T-cell (primary cell): ENCODE measurements at regions not wholly inside any gene's neighbourhood (a gene's known extent, or its start where the extent isn't known, plus 50 kb on each side); places are given as distances from the start of the nearest gene placed in this dataset.

Experiments used
- ATAC-seq, 4 experiments: fragments of 200-7000 bp in 3 of 4; fragments of 150-1000 bp in 1 of 4; cut with Tn5 transposase; replicated peaks in 1 of 4; 1 replicate in 3 of 4; 2 replicates in 1 of 4; pipeline ENCODE4 v1.10.0; 2021; ENCODE audit warnings: moderate library complexity in 3 of 4, mild to moderate bottlenecking in 2 of 4, moderate number of reproducible peaks in 1 of 4
- CTCF ChIA-PET, 2 donors: fragments of 300-600 bp; sonication (Branson Sonifier 250); formaldehyde crosslinking; loops; one replicate each; lab custom pipeline; 2022; ENCODE audit warnings: antibody characterized with exemption in 2 of 2; lab: Charles Lee
- POLR2A ChIA-PET, 2 donors: fragments of 300-600 bp; sonication (Branson Sonifier 250); formaldehyde crosslinking; loops; one replicate each; lab custom pipeline; 2022; ENCODE audit warnings: antibody characterized with exemption in 2 of 2; lab: Charles Lee
- DNase-seq, 35 experiments: peaks; one replicate each; pipeline versions ENCODE4 v3.0.0 to v3.0.0-alpha.2; 2013 to 2023
- H3K27ac ChIP-seq: one replicate; pipeline ENCODE4 v1.5.1; 2013; ENCODE audit warnings: low read length
- H3K27me3 ChIP-seq, 2 experiments: replicated peaks in 1 of 2; 1 replicate in 1 of 2; 2 replicates in 1 of 2; pipeline versions ENCODE4 v1.6.1 to v1.7.0; 2013; ENCODE audit warnings: low read length in 1 of 2, mixed read lengths in 1 of 2; ENCODE audit not compliant: control insufficient read depth in 2 of 2, insufficient read depth in 2 of 2; ENCODE audit errors: extremely low read depth in 1 of 2
- H3K36me3 ChIP-seq, 2 donors: 1 replicate in 1 of 2; 2 replicates in 1 of 2; pipeline versions ENCODE4 v1.6.1 to v1.7.0; 2013; ENCODE audit warnings: low read length in 1 of 2; ENCODE audit not compliant: control insufficient read depth in 2 of 2, insufficient read depth in 1 of 2; ENCODE audit errors: extremely low read depth in 1 of 2
- H3K4me1 ChIP-seq, 2 experiments: 1 replicate in 1 of 2; 2 replicates in 1 of 2; pipeline versions ENCODE4 v1.6.1 to v1.7.0; 2013; ENCODE audit warnings: low read length in 2 of 2, mixed read lengths in 1 of 2; ENCODE audit not compliant: insufficient read depth in 2 of 2, control insufficient read depth in 1 of 2; ENCODE audit errors: extremely low read depth in 1 of 2
- H3K4me3 ChIP-seq, 2 donors: 1 replicate in 1 of 2; 2 replicates in 1 of 2; pipeline versions ENCODE4 v1.5.1 to v1.7.0; 2013; ENCODE audit warnings: mild to moderate bottlenecking in 2 of 2, low read length in 1 of 2, moderate library complexity in 1 of 2; ENCODE audit not compliant: control insufficient read depth in 1 of 2; ENCODE audit errors: extremely low read depth in 1 of 2
- H3K9me3 ChIP-seq: 2 replicates; pipeline ENCODE4 v1.7.0; 2013
- H3K27ac Mint-ChIP-seq, 2 donors: one replicate each; pipeline ENCODE4 v1.8.0; 2020 to 2021; ENCODE audit warnings: mild to moderate bottlenecking in 2 of 2, mixed read lengths in 2 of 2
- H3K27me3 Mint-ChIP-seq, 2 donors: one replicate each; pipeline ENCODE4 v1.8.0; 2021 to 2022; ENCODE audit warnings: mixed read lengths in 2 of 2
- H3K36me3 Mint-ChIP-seq: one replicate; pipeline ENCODE4 v1.8.0; 2021; ENCODE audit warnings: mixed read lengths
- H3K4me1 Mint-ChIP-seq, 3 donors: one replicate each; pipeline ENCODE4 v1.8.0; 2020 to 2022; ENCODE audit warnings: mixed read lengths in 3 of 3, mild to moderate bottlenecking in 1 of 3
- H3K4me3 Mint-ChIP-seq, 3 donors: one replicate each; pipeline ENCODE4 v1.8.0; 2020 to 2022; ENCODE audit warnings: mild to moderate bottlenecking in 3 of 3, mixed read lengths in 3 of 3, moderate library complexity in 3 of 3
- H3K9me3 Mint-ChIP-seq, 3 donors: one replicate each; pipeline ENCODE4 v1.8.0; 2020 to 2022; ENCODE audit warnings: mixed read lengths in 3 of 3
- WGBS: methylation state at CpG from one replicate; pipeline ENCODE4 v1.1.5; 2013; ENCODE audit warnings: missing lambda C conversion rate; ENCODE audit not compliant: insufficient coverage; 5-methylcytosine and 5-hydroxymethylcytosine counted together

DNA sequence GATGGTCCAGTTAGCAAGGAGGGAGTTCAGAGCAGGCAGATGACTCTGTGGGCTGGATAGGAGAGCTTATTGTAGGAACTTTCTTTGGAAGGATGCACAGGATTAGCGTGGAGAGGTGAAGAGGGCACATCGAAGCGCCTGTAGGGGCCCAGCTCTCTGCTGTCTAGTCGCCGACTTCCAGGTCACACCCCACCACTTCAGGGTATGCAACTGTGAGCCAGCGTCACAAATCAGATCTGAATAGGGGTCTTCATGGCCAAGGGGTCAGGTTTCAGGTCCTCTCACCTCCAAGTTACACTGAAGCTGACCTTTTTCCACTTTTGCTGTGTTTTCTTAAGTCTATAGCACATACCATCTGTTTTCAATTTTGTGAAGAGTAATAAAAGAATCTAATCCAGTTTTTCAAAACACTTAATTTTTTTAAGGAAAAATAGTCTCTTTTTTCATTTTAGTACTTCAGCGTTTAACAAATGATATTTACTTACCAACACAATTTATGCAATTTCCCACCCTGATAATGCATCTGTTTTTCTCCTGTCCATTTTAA lies 364.2 kb upstream of the CLINT1 start:
- H3K36me3 Mint-ChIP-seq: no peaks in the 10 kb centered on the region
- Histone ChIP-seq H3K9me3 (no peaks in the 10 kb centered on the region), H3K36me3 (no peaks in the 10 kb centered on the region), H3K27me3 (no peaks in the 10 kb centered on the region), H3K4me3 (no peak overlapping the region), H3K27ac (no peak overlapping the region), H3K4me1 (no peaks in the 10 kb centered on the region)
- H3K27ac Mint-ChIP-seq: no peak overlapping the region
- no peak for ATAC-seq
- H3K4me3 Mint-ChIP-seq: no peak overlapping the region
- WGBS: 90% methylated on average over 3 of the region's 7 CpGs
- peaks cover 0 to 9% (median 4%) of the 10 kb centered on the region in 3 donors for H3K9me3 Mint-ChIP-seq
- ChIA-PET CTCF (no interaction called here), POLR2A (no interaction called here)
- no peak for DNase-seq
- peaks cover 0 to 13% of the 10 kb centered on the region in 2 donors for H3K27me3 Mint-ChIP-seq
- no peaks in the 10 kb centered on the region for H3K4me1 Mint-ChIP-seq

DNA sequence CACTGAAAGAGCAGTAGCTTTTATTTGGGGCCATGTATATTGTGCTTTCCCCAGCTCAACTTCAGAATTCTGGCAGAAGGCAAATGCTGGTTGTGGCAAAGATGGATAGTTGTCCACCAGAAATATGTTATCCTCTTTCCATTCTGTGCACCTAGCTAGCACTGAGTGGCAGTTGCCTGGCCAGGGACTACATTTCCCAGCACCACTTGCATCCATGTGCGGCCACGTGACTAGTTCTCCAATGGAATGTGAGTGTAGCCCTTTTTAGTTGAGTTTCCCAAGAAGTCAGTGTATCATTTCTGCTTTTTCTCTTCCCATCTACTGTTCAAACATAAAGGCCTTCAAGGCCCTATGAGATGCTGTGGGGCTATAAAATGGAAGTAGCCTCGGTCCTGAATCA lies 354.0 kb upstream of the CLINT1 start:
- H3K4me1 Mint-ChIP-seq: no peaks in the 10 kb centered on the region
- no peaks in the 10 kb centered on the region for H3K9me3 ChIP-seq
- H3K36me3 ChIP-seq: no peaks in the 10 kb centered on the region
- H3K4me3 ChIP-seq: no peak overlapping the region
- no peak overlapping the region for H3K4me3 Mint-ChIP-seq
- no CpG with 5 or more reads among the region's 3 CpGs for WGBS
- CTCF ChIA-PET: no interaction called here
- no peaks in the 10 kb centered on the region for H3K4me1 ChIP-seq
- H3K27ac Mint-ChIP-seq: no peak overlapping the region
- no peaks in the 10 kb centered on the region for H3K36me3 Mint-ChIP-seq
- H3K27me3 Mint-ChIP-seq: no peaks in the 10 kb centered on the region
- POLR2A ChIA-PET: no interaction called here
- peaks cover 0 to 8% (median 0%) of the 10 kb centered on the region in 3 donors for H3K9me3 Mint-ChIP-seq
- DNase-seq: no peak
- H3K27me3 ChIP-seq: no peaks in the 10 kb centered on the region
- no peak overlapping the region for H3K27ac ChIP-seq
- ATAC-seq: no peak

DNA sequence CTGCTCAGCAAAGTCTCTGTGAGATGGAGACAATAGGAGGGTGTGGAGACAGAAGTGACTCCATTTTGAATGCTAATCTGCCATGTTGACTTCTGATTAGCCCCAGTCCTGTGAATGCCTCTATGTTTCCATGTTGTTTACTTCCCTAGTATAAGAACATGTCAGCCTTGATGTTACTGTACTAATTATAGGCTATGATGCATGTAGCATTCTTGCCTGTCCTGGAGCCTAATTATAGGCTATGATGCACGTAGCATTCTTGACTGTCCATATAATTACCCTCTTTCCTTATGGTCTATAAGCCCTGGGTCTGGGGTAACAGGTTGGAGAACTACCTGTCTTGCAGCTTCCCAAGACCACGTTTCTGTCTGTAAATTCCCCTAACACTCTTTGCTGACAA lies 353.3 kb upstream of the CLINT1 start:
- no peaks in the 10 kb centered on the region for H3K4me1 Mint-ChIP-seq
- H3K9me3 ChIP-seq: no peaks in the 10 kb centered on the region
- DNase-seq (no peak), ATAC-seq (no peak)
- no peaks in the 10 kb centered on the region for H3K4me1 ChIP-seq
- H3K27me3 ChIP-seq: no peaks in the 10 kb centered on the region
- no peaks in the 10 kb centered on the region for H3K36me3 Mint-ChIP-seq
- no peak overlapping the region for H3K27ac ChIP-seq
- no peak overlapping the region for H3K27ac Mint-ChIP-seq
- H3K4me3 ChIP-seq: no peak overlapping the region
- POLR2A ChIA-PET: no interaction called here
- peaks cover 0 to 8% (median 0%) of the 10 kb centered on the region in 3 donors for H3K9me3 Mint-ChIP-seq
- no peak overlapping the region for H3K4me3 Mint-ChIP-seq
- CTCF ChIA-PET: no interaction called here
- no peaks in the 10 kb centered on the region for H3K27me3 Mint-ChIP-seq
- WGBS: 60% methylated on average over 1 of the region's 2 CpGs
- H3K36me3 ChIP-seq: no peaks in the 10 kb centered on the region

DNA sequence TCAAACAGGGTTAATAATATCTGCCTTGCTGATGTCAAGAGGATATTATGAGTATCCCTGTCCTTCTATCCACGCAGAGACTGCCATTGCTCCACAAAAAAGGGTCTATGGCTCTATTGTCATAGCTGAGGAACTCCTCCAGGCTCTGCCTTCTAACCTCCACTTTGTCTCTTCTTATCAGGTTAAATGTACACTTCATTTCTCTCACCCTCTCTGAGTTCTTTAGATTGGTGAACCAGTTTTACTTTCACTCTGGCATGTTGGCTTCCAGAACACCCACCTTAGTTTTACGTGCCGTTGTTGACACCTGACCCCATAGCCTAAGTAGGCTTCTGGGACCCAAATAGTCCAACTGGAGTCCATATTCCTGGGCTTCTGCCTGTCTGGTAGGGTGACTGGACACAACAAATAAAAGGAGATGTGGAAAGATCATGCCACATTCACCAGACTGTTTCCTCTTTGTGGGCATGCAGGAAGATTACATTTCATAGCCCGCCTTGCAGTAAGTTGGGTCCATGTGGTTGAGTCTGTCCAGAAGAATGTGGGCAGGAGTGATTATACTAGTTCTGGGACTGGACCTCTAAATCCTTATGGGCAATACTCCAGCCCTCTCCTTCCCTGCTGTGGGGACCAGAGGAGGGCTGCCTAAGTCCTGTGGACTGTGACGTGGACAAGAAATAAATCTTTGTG lies 350.4 kb upstream of the CLINT1 start:
- ATAC-seq: no peak
- H3K27me3 ChIP-seq: no peaks in the 10 kb centered on the region
- ChIA-PET CTCF (no interaction called here), POLR2A (no interaction called here)
- DNase-seq: no peak
- H3K36me3 ChIP-seq: no peaks in the 10 kb centered on the region
- no peaks in the 10 kb centered on the region for H3K36me3 Mint-ChIP-seq
- H3K4me1 Mint-ChIP-seq: no peaks in the 10 kb centered on the region
- H3K9me3 Mint-ChIP-seq: peaks cover 0 to 8% (median 0%) of the 10 kb centered on the region in 3 donors
- H3K27ac Mint-ChIP-seq: no peak overlapping the region
- H3K27ac ChIP-seq: no peak overlapping the region
- no peak overlapping the region for H3K4me3 ChIP-seq
- H3K27me3 Mint-ChIP-seq: no peaks in the 10 kb centered on the region
- 69% methylated on average over 3 of the region's 5 CpGs for WGBS
- no peaks in the 10 kb centered on the region for H3K9me3 ChIP-seq
- H3K4me1 ChIP-seq: no peaks in the 10 kb centered on the region
- H3K4me3 Mint-ChIP-seq: no peak overlapping the region

DNA sequence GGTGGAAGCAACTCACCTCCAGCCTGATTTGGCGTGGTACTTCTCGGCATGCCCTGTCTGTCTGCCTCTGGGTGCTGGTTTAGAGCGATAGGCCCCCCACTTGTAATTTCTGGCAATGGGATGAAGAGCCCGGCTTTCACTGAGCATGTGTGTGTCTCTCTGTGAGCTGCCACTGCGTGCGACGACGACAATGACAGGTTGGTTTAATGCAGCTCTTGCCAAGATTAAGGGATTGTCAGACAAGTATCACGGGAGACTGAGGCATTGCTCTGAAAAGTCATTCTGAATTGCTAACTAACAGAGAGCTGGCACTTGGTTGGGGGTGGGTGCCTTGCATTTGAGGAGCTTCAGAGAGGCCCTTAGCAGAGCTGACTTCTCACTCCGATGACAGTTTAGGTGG lies 348.8 kb upstream of the CLINT1 start:
- Mint-ChIP-seq H3K4me3 (no peak overlapping the region), H3K27me3 (no peaks in the 10 kb centered on the region), H3K4me1 (no peaks in the 10 kb centered on the region), H3K36me3 (no peaks in the 10 kb centered on the region), H3K27ac (no peak overlapping the region), H3K9me3 (peaks cover 0 to 8% (median 0%) of the 10 kb centered on the region in 3 donors)
- no peak for ATAC-seq
- H3K4me1 ChIP-seq: no peaks in the 10 kb centered on the region
- ChIA-PET POLR2A (no interaction called here), CTCF (no interaction called here)
- WGBS: 93% methylated on average over 10 of the region's 10 CpGs
- no peak overlapping the region for H3K4me3 ChIP-seq
- no peak overlapping the region for H3K27ac ChIP-seq
- H3K36me3 ChIP-seq: no peaks in the 10 kb centered on the region
- no peaks in the 10 kb centered on the region for H3K9me3 ChIP-seq
- no peaks in the 10 kb centered on the region for H3K27me3 ChIP-seq
- no peak for DNase-seq

DNA sequence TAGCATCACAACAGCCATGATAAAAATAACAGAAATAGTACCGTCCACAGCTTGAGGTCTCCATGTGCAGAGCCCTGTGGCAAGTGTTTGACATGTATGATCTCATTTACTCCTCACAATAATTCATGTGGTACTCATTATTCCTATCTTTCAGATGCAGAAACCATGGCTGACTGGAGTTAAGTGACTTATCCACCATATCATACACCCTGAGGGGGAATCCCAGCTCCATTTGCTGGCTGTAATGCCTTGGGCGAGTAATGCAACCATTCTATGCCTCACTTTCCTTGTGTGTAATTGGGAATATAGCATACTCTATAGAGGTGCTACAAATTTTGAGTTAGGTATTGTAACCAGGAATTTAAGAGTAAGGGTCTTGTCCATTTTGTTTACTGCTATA lies 347.0 kb upstream of the CLINT1 start:
- H3K36me3 ChIP-seq: no peaks in the 10 kb centered on the region
- H3K27me3 ChIP-seq: no peaks in the 10 kb centered on the region
- Mint-ChIP-seq H3K4me3 (no peak overlapping the region), H3K4me1 (no peaks in the 10 kb centered on the region), H3K27me3 (no peaks in the 10 kb centered on the region), H3K36me3 (no peaks in the 10 kb centered on the region), H3K27ac (no peak overlapping the region), H3K9me3 (peaks cover 0 to 8% (median 0%) of the 10 kb centered on the region in 3 donors)
- H3K27ac ChIP-seq: no peak overlapping the region
- ATAC-seq (no peak), DNase-seq (no peak)
- ChIA-PET POLR2A (no interaction called here), CTCF (no interaction called here)
- no peak overlapping the region for H3K4me3 ChIP-seq
- H3K4me1 ChIP-seq: no peaks in the 10 kb centered on the region
- no peaks in the 10 kb centered on the region for H3K9me3 ChIP-seq
- WGBS: no CpG with 5 or more reads among the region's 2 CpGs
